ENCODE measurements at regions not wholly inside any gene's neighbourhood (a gene's known extent, or its start where the extent isn't known, plus 50 kb on each side); places are given as distances from the start of the nearest gene placed in this dataset.
"Not testable (repeated sequence)": the region's sequence is repeated elsewhere in the genome, so short reads cannot be mapped to it uniquely, and the experiment has no call there.

- Histone ChIP-seq H3K9ac (ENCODE audit: low read depth, low read length) (no peak overlapping the region), H3K9me3 (ENCODE audit: control insufficient read depth, insufficient read depth, low read length) (no peaks in the 10 kb centered on the region), H3K4me1 (ENCODE audit: insufficient read depth, low read length) (no peaks in the 10 kb centered on the region), H3K36me3 (ENCODE audit: insufficient read depth, low read length) (no peaks in the 10 kb centered on the region)
Observed at GRCh38 chr2:187051350-187051749, 202.4 kb upstream of the ZSWIM2 start.

DNA sequence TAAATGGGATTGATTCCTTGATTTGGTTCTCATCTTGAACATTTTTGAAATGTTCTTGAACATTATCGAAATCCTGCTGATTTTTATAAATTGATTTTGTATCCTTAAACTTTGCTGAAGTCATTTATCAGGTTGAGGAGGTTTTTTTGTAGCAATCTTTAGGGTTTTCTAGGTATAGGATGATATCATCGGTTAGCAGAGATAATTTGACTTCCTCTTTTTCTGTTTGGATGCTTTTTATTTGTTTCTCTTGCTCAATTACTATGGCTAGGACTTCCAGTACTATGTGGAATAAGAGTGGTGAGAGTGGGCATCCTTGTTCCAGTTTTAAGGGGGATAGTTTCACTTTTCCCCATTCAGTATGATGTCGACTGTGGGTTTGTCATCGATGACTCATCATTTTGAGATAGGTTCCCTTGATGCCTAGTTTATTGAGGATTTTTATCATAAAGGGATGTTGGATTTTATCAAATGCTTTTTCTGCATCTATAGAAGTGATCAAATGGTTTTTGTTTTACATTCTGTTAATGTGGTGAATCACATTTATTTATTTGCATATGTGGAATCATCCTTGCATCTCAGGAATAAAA lies 201.5 kb upstream of the ZSWIM2 start:
- no peaks in the 10 kb centered on the region for H3K36me3 ChIP-seq (ENCODE audit: insufficient read depth, low read length)
- no peaks in the 10 kb centered on the region for H3K4me1 ChIP-seq (ENCODE audit: insufficient read depth, low read length)
- H3K9me3 ChIP-seq (ENCODE audit: control insufficient read depth, insufficient read depth, low read length), result no peaks in the 10 kb centered on the region
- H3K9ac ChIP-seq (ENCODE audit: low read depth, low read length), result no peak overlapping the region

DNA sequence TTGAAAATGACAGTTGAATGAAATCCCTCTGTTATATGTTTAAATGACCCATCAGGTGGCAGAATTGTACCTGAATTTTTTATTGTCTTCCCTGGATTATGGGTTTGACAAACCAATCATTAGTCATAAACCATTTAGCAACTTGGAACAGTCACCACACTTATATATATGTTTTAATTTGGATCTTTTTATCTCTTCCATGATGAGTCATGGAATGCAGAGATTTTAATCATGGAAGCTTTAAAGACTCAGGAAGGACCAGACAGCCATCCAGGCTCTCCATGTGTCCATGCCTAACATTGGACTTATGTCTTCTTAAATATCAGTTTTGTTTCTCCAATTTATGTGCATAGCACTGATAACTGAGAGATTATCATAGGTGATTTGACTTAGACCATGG lies 188.3 kb upstream of the ZSWIM2 start:
- H3K36me3 ChIP-seq (ENCODE audit: insufficient read depth, low read length), result no peaks in the 10 kb centered on the region
- H3K9ac ChIP-seq (ENCODE audit: low read depth, low read length), result no peak overlapping the region
- H3K9me3 ChIP-seq (ENCODE audit: control insufficient read depth, insufficient read depth, low read length), result no peaks in the 10 kb centered on the region
- H3K4me1 ChIP-seq (ENCODE audit: insufficient read depth, low read length), result no peaks in the 10 kb centered on the region

DNA sequence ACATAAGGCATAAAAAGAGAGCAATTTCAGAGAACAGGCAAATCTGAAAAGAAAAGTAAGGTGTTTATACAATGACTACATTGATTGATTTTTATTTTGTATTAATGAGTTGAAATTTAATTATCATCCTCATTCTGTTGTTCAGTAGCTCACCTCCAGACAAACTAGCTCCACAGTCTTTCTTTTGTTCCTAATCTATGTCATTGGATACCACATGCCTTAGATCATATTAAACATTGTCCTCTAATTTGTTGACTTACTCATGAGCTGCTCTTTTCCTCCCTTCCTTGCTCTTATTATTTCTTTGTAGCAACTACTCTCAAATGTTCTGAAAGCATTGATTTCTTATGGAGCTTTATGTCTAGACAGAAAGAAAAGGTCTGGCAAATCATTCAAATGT lies 185.5 kb upstream of the ZSWIM2 start:
- Histone ChIP-seq H3K9ac (ENCODE audit: low read depth, low read length) (no peak overlapping the region), H3K9me3 (ENCODE audit: control insufficient read depth, insufficient read depth, low read length) (no peaks in the 10 kb centered on the region)

DNA sequence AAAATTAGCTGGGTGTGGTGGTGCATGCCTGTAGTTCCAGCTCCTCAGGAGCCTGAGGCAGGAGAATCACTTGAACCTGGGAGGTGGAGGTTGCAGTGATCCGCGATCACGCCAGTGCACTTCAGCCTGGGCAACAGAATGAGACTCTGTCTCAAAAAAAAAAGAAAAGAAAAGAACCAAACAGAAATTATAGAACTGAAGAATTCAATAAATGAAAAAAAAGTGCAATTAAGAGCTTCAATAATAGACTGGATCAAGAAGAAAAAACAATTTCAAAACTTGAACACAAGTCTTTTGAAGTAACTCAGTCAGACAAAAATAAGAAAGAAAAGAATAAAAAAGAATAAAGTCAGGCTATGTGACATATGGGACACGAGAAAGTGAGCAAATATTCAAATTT lies 175.8 kb upstream of the ZSWIM2 start:
- H3K9me3 ChIP-seq (ENCODE audit: control insufficient read depth, insufficient read depth, low read length), result no peaks in the 10 kb centered on the region
- no peaks in the 10 kb centered on the region for H3K36me3 ChIP-seq (ENCODE audit: insufficient read depth, low read length)
- no peaks in the 10 kb centered on the region for H3K4me1 ChIP-seq (ENCODE audit: insufficient read depth, low read length)
- H3K9ac ChIP-seq (ENCODE audit: low read depth, low read length), result no peak overlapping the region

More for the DNA sequence above, 185.5 kb upstream of the ZSWIM2 start:
- Histone ChIP-seq H3K4me1 (ENCODE audit: insufficient read depth, low read length) (no peaks in the 10 kb centered on the region), H3K36me3 (ENCODE audit: insufficient read depth, low read length) (no peaks in the 10 kb centered on the region)

DNA sequence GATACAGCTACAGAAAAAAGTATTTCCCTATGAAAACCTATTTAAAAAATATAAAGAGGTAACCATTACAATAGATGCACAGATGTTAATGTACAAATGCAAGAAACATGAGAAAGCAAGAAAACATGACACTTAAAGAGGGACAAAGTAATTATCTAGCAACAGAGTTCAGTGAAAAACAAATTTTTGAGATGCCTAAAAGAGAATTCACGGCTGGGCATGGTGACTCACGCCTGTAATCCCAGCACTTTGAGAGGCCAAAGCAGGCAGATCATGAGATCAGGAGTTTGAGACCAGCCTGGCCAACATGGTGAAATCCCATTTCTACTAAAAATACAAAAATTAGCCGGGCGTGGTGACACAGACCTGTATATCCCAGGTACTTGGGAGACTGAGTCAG lies 175.0 kb upstream of the ZSWIM2 start:
- H3K4me1 ChIP-seq (ENCODE audit: insufficient read depth, low read length); H3K9me3 ChIP-seq (ENCODE audit: control insufficient read depth, insufficient read depth, low read length); H3K36me3 ChIP-seq (ENCODE audit: insufficient read depth, low read length); H3K9ac ChIP-seq (ENCODE audit: low read depth, low read length): not testable (repeated sequence)

GRCh38 chr2:187017438-187017837 lies 168.5 kb upstream of the ZSWIM2 start:
- H3K9me3 ChIP-seq (ENCODE audit: control insufficient read depth, insufficient read depth, low read length), result no peaks in the 10 kb centered on the region; the same call in 1 of the 2 replicates
- H3K36me3 ChIP-seq (ENCODE audit: insufficient read depth, low read length), result no peaks in the 10 kb centered on the region
- no peaks in the 10 kb centered on the region for H3K4me1 ChIP-seq (ENCODE audit: insufficient read depth, low read length)
- no peak overlapping the region for H3K9ac ChIP-seq (ENCODE audit: low read depth, low read length)

DNA sequence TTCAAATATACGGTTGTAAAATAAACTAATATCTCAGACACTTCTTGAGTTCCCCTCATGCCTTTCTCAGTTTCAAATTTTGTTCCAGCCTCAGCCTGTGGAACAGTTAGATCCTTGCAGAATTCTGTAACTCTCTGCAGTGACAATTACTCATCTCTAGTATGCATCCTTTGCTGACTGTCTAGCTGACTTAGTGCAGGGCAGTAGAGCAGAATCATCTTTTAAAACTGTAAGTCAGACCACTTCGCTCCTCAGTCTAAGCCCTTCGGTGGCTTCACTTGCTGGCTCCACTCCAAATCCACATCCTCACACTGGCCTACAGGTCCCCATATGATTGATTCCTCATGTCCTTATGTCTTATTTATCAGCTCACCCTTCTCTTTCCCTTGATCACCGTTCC lies 164.1 kb upstream of the ZSWIM2 start:
- Histone ChIP-seq H3K36me3 (ENCODE audit: insufficient read depth, low read length) (no peaks in the 10 kb centered on the region), H3K4me1 (ENCODE audit: insufficient read depth, low read length) (no peaks in the 10 kb centered on the region), H3K9ac (ENCODE audit: low read depth, low read length) (no peak overlapping the region), H3K9me3 (ENCODE audit: control insufficient read depth, insufficient read depth, low read length) (no peaks in the 10 kb centered on the region; the same call in 1 of the 2 replicates)

GRCh38 chr2:187011206-187011832 lies 162.3 kb upstream of the ZSWIM2 start:
- no peaks in the 10 kb centered on the region for H3K36me3 ChIP-seq (ENCODE audit: insufficient read depth, low read length)
- no peaks in the 10 kb centered on the region for H3K4me1 ChIP-seq (ENCODE audit: insufficient read depth, low read length)
- H3K9ac ChIP-seq (ENCODE audit: low read depth, low read length), result no peak overlapping the region
- no peaks in the 10 kb centered on the region; the same call in 1 of the 2 replicates for H3K9me3 ChIP-seq (ENCODE audit: control insufficient read depth, insufficient read depth, low read length)

GRCh38 chr2:187009483-187010239 lies 160.7 kb upstream of the ZSWIM2 start:
- no peaks in the 10 kb centered on the region; the same call in 1 of the 2 replicates for H3K9me3 ChIP-seq (ENCODE audit: control insufficient read depth, insufficient read depth, low read length)
- H3K4me1 ChIP-seq (ENCODE audit: insufficient read depth, low read length), result no peaks in the 10 kb centered on the region
- H3K9ac ChIP-seq (ENCODE audit: low read depth, low read length), result no peak overlapping the region
- H3K36me3 ChIP-seq (ENCODE audit: insufficient read depth, low read length), result no peaks in the 10 kb centered on the region

GRCh38 chr2:187008111-187008510 lies 159.1 kb upstream of the ZSWIM2 start:
- no peaks in the 10 kb centered on the region for H3K9me3 ChIP-seq (ENCODE audit: control insufficient read depth, insufficient read depth, low read length)
- no peaks in the 10 kb centered on the region for H3K36me3 ChIP-seq (ENCODE audit: insufficient read depth, low read length)
- H3K4me1 ChIP-seq (ENCODE audit: insufficient read depth, low read length), result no peaks in the 10 kb centered on the region
- H3K9ac ChIP-seq (ENCODE audit: low read depth, low read length), result no peak overlapping the region

GRCh38 chr2:187003611-187004010 lies 154.6 kb upstream of the ZSWIM2 start:
- Histone ChIP-seq H3K4me1 (ENCODE audit: insufficient read depth, low read length) (no peaks in the 10 kb centered on the region), H3K9ac (ENCODE audit: low read depth, low read length) (no peak overlapping the region)

DNA sequence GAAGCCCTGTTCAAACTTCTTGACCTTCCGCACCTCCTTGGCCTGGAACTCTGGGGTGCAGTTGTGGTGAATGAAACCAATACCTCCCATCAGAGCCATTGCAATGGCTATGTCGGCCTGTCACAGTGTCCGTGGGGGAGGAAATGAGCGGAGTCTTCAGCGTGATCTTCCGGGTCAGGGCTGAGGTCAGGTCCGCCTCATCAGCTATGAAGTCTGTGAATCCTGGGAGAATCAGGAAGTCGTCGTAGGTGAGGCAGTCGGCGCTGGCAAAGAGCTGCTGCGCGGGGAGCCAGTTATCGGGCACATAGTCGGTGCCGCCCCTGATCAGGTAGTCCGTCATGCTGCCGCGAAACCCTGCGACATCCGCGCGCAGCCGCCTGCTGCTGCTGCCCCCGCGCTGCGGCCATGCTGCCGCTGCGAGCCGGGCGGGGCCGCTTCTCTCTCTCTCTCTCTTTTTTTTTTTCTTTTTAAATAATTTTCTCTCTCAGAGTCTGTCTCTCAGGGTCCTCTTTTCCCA lies 154.1 kb upstream of the ZSWIM2 start:
- no peak overlapping the region for H3K9ac ChIP-seq (ENCODE audit: low read depth, low read length)
- H3K4me1 ChIP-seq (ENCODE audit: insufficient read depth, low read length), result no peaks in the 10 kb centered on the region
- H3K9me3 ChIP-seq (ENCODE audit: control insufficient read depth, insufficient read depth, low read length), result no peaks in the 10 kb centered on the region

More at GRCh38 chr2:187003611-187004010, 154.6 kb upstream of the ZSWIM2 start:
- Histone ChIP-seq H3K9me3 (ENCODE audit: control insufficient read depth, insufficient read depth, low read length) (no peaks in the 10 kb centered on the region), H3K36me3 (ENCODE audit: insufficient read depth, low read length) (no peaks in the 10 kb centered on the region)

GRCh38 chr2:187002242-187002641 lies 153.3 kb upstream of the ZSWIM2 start:
- H3K9me3 ChIP-seq (ENCODE audit: control insufficient read depth, insufficient read depth, low read length), result no peaks in the 10 kb centered on the region
- H3K9ac ChIP-seq (ENCODE audit: low read depth, low read length), result no peak overlapping the region
- no peaks in the 10 kb centered on the region for H3K36me3 ChIP-seq (ENCODE audit: insufficient read depth, low read length)
- H3K4me1 ChIP-seq (ENCODE audit: insufficient read depth, low read length), result no peaks in the 10 kb centered on the region

More for the DNA sequence above, 154.1 kb upstream of the ZSWIM2 start:
- H3K36me3 ChIP-seq (ENCODE audit: insufficient read depth, low read length), result no peaks in the 10 kb centered on the region

DNA sequence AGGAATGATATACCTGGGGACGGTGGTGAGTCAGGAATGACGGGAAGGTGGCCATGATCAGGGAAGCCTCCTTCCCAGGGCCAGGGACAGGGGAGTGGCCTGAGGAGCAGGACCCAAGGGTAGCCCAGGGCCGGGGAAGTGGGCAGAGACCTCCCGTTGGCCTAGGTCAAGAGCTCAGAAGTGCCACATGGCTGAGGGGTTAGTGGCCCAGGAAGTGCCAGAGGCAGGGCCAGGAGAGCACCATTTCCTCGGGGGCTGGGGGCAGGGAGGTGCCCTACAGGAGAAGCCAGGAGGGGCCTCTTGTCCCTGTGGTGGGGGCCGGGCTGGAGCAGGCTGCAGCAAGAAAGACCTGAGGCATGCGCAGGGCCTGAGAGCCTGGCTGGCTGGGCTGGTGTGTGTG lies 152.3 kb upstream of the ZSWIM2 start:
- no peaks in the 10 kb centered on the region for H3K4me1 ChIP-seq (ENCODE audit: insufficient read depth, low read length)
- H3K9me3 ChIP-seq (ENCODE audit: control insufficient read depth, insufficient read depth, low read length), result no peaks in the 10 kb centered on the region
- no peaks in the 10 kb centered on the region for H3K36me3 ChIP-seq (ENCODE audit: insufficient read depth, low read length)
- no peak overlapping the region for H3K9ac ChIP-seq (ENCODE audit: low read depth, low read length)
